ENCODE measurements at regions not wholly inside any gene's neighbourhood (a gene's known extent, or its start where the extent isn't known, plus 50 kb on each side); places are given as distances from the start of the nearest gene placed in this dataset.

GRCh38 chr10:69748621-69749020 lies 53.1 kb upstream of the COL13A1 start:
- DNase-seq (ENCODE audit: insufficient read length, low spot score, missing footprints), result peak; percentile 21
- peaks cover 6% of the 10 kb centered on the region for H3K4me1 ChIP-seq (ENCODE audit: insufficient read depth, low read length)
- H3K4me2 ChIP-seq (ENCODE audit: insufficient read depth, low read length), result no peak overlapping the region
- H2AFZ ChIP-seq (ENCODE audit: low read length), result no peak overlapping the region
- H3K9me3 ChIP-seq (ENCODE audit: low read depth, low read length), result no peaks in the 10 kb centered on the region
- no peak overlapping the region for H3K27ac ChIP-seq (ENCODE audit: low read depth, low read length)
- H3K27me3 ChIP-seq (ENCODE audit: insufficient read depth, low read length), result peaks cover 22% of the 10 kb centered on the region
- no peak overlapping the region for H3K4me3 ChIP-seq (ENCODE audit: insufficient read depth, low read length)
- H3K36me3 ChIP-seq (ENCODE audit: insufficient read depth, low read length), result no peaks in the 10 kb centered on the region
- TF ChIP-seq CTCF (IDR thresholded peaks at IDR 0.05; ENCODE audit: extremely low read depth, low read depth, low read length), result no peak
- H3K79me2 ChIP-seq (ENCODE audit: insufficient read depth, low read length), result no peaks in the 10 kb centered on the region
- H4K20me1 ChIP-seq (ENCODE audit: insufficient read depth, low read length), result no peaks in the 10 kb centered on the region

GRCh38 chr10:69749178-69750010 lies 52.3 kb upstream of the COL13A1 start:
- H2AFZ ChIP-seq (ENCODE audit: low read length), result peak overlapping the region; percentile 65

GRCh38 chr10:69750011-69750373 lies 51.7 kb upstream of the COL13A1 start:
- Histone ChIP-seq H3K9me3 (ENCODE audit: low read depth, low read length) (no peaks in the 10 kb centered on the region), H3K79me2 (ENCODE audit: insufficient read depth, low read length) (no peaks in the 10 kb centered on the region), H3K4me2 (ENCODE audit: insufficient read depth, low read length) (no peak overlapping the region), H3K27ac (ENCODE audit: low read depth, low read length) (no peak overlapping the region), H3K4me3 (ENCODE audit: insufficient read depth, low read length) (no peak overlapping the region), H3K27me3 (ENCODE audit: insufficient read depth, low read length) (peaks cover 20% of the 10 kb centered on the region), H2AFZ (ENCODE audit: low read length) (no peak overlapping the region), H3K36me3 (ENCODE audit: insufficient read depth, low read length) (no peaks in the 10 kb centered on the region), H3K4me1 (ENCODE audit: insufficient read depth, low read length) (peaks cover 6% of the 10 kb centered on the region), H4K20me1 (ENCODE audit: insufficient read depth, low read length) (no peaks in the 10 kb centered on the region)
- no peak for DNase-seq (ENCODE audit: insufficient read length, low spot score, missing footprints)
- TF ChIP-seq CTCF (IDR thresholded peaks at IDR 0.05; ENCODE audit: extremely low read depth, low read depth, low read length), result no peak

More at GRCh38 chr10:69749178-69750010, 52.3 kb upstream of the COL13A1 start:
- no peaks in the 10 kb centered on the region for H3K79me2 ChIP-seq (ENCODE audit: insufficient read depth, low read length)
- H3K9me3 ChIP-seq (ENCODE audit: low read depth, low read length), result no peaks in the 10 kb centered on the region
- H4K20me1 ChIP-seq (ENCODE audit: insufficient read depth, low read length), result no peaks in the 10 kb centered on the region
- H3K27ac ChIP-seq (ENCODE audit: low read depth, low read length), result no peak overlapping the region
- H3K4me1 ChIP-seq (ENCODE audit: insufficient read depth, low read length), result peaks cover 6% of the 10 kb centered on the region
- H3K4me3 ChIP-seq (ENCODE audit: insufficient read depth, low read length), result no peak overlapping the region
- no peak for TF ChIP-seq CTCF (IDR thresholded peaks at IDR 0.05; ENCODE audit: extremely low read depth, low read depth, low read length)
- H3K27me3 ChIP-seq (ENCODE audit: insufficient read depth, low read length), result peaks cover 22% of the 10 kb centered on the region
- H3K4me2 ChIP-seq (ENCODE audit: insufficient read depth, low read length), result no peak overlapping the region
- H3K36me3 ChIP-seq (ENCODE audit: insufficient read depth, low read length), result no peaks in the 10 kb centered on the region
- DNase-seq (ENCODE audit: insufficient read length, low spot score, missing footprints), result peak; percentile 87

- no peaks in the 10 kb centered on the region for H3K79me2 ChIP-seq (ENCODE audit: insufficient read depth, low read length)
- no peak overlapping the region for H3K4me3 ChIP-seq (ENCODE audit: insufficient read depth, low read length)
- no peak overlapping the region for H3K27ac ChIP-seq (ENCODE audit: low read depth, low read length)
- H3K4me1 ChIP-seq (ENCODE audit: insufficient read depth, low read length), result peaks cover 6% of the 10 kb centered on the region
- TF ChIP-seq CTCF (IDR thresholded peaks at IDR 0.05; ENCODE audit: extremely low read depth, low read depth, low read length), result no peak
- H3K9me3 ChIP-seq (ENCODE audit: low read depth, low read length), result no peaks in the 10 kb centered on the region
- H4K20me1 ChIP-seq (ENCODE audit: insufficient read depth, low read length), result no peaks in the 10 kb centered on the region
- peaks cover 20% of the 10 kb centered on the region for H3K27me3 ChIP-seq (ENCODE audit: insufficient read depth, low read length)
- no peaks in the 10 kb centered on the region for H3K36me3 ChIP-seq (ENCODE audit: insufficient read depth, low read length)
- H3K4me2 ChIP-seq (ENCODE audit: insufficient read depth, low read length), result no peak overlapping the region
- DNase-seq (ENCODE audit: insufficient read length, low spot score, missing footprints), result no peak
- H2AFZ ChIP-seq (ENCODE audit: low read length), result no peak overlapping the region
Observed at GRCh38 chr10:69750725-69751124, 51.0 kb upstream of the COL13A1 start.
